MCF 10A (cell line): ENCODE measurements at regions not wholly inside any gene's neighbourhood (a gene's known extent, or its start where the extent isn't known, plus 50 kb on each side); places are given as distances from the start of the nearest gene placed in this dataset.
"Not testable (repeated sequence)": the region's sequence is repeated elsewhere in the genome, so short reads cannot be mapped to it uniquely, and the experiment has no call there.

Experiments
- BruUV-seq: library from RNA; stranded (reverse); fragments of 400-500 nt; replicated peaks from 2 replicates; lab custom pipeline; 2021; lab: Mats Ljungman, UMichigan
- CTCF ChIA-PET: fragments of 300-600 bp; sonication (Branson Sonifier 250); formaldehyde crosslinking; extraction: SDS; loops from one replicate; lab custom pipeline; 2021; ENCODE audit warnings: antibody characterized with exemption, inconsistent platforms; lab: Yijun Ruan, JAX
- POLR2A ChIA-PET: fragments of 300-600, 350-650 bp; sonication (Branson Sonifier 250); formaldehyde crosslinking; extraction: SDS; loops from one replicate; lab custom pipeline; 2020; ENCODE audit warnings: antibody characterized with exemption, inconsistent platforms; lab: Yijun Ruan, JAX
- DNase-seq: peaks from one replicate; pipeline ENCODE4 v3.0.0-alpha.2; 2018; ENCODE audit not compliant: unreplicated experiment
- H3K27ac Mint-ChIP-seq: one replicate; pipeline ENCODE4 v1.8.0; 2022; ENCODE audit warnings: mild to moderate bottlenecking, low read depth, mixed read lengths; ENCODE audit not compliant: unreplicated experiment
- H3K27me3 Mint-ChIP-seq: one replicate; pipeline ENCODE4 v1.8.0; 2022; ENCODE audit warnings: mixed read lengths; ENCODE audit not compliant: insufficient read depth, unreplicated experiment
- H3K36me3 Mint-ChIP-seq: one replicate; pipeline ENCODE4 v1.8.0; 2022; ENCODE audit warnings: mild to moderate bottlenecking, moderate library complexity, mixed read lengths; ENCODE audit not compliant: insufficient read depth, unreplicated experiment
- H3K4me1 Mint-ChIP-seq: one replicate; pipeline ENCODE4 v1.8.0; 2022; ENCODE audit warnings: mixed read lengths; ENCODE audit not compliant: insufficient read depth, unreplicated experiment
- H3K4me3 Mint-ChIP-seq: one replicate; pipeline ENCODE4 v1.8.0; 2022; ENCODE audit warnings: mild to moderate bottlenecking, moderate library complexity, mixed read lengths; ENCODE audit not compliant: unreplicated experiment
- H3K9me3 Mint-ChIP-seq: one replicate; pipeline ENCODE4 v1.8.0; 2022; ENCODE audit warnings: mixed read lengths; ENCODE audit not compliant: unreplicated experiment
- CTCF ChIP-seq: fragments of 200-600 bp; IDR thresholded peaks from one replicate; pipeline ENCODE4 v1.8.0; 2022; ENCODE audit warnings: antibody characterized with exemption, mild to moderate bottlenecking; ENCODE audit not compliant: unreplicated experiment
- intact Hi-C: fragments of 100-400 bp; cut with micrococcal nuclease; formaldehyde crosslinking; loops from 2 replicates; pipeline ENCODE4 v1.14.1; 2022

- H3K27ac Mint-ChIP-seq: no peak overlapping the region
- no TSS peak for BruUV-seq
- intact Hi-C loops: no loop called here
- H3K36me3 Mint-ChIP-seq: no peaks in the 10 kb centered on the region
- ChIA-PET POLR2A (interaction anchor here (1.2 to 2.3 kb wide), 4 partner anchors 10 to 187 kb away, joined by 5 to 15 read pairs (median 6); partner anchors contain the start of gene TLE4), CTCF (interaction anchor here (0.6 to 1.5 kb wide), 2 partner anchors 9 to 888 kb away, joined by 3 to 4 read pairs; no protein-coding TSS in a partner anchor)
- no peaks in the 10 kb centered on the region for H3K27me3 Mint-ChIP-seq
- TF ChIP-seq CTCF: no peak
- peaks cover 21% of the 10 kb centered on the region for H3K4me1 Mint-ChIP-seq
- H3K4me3 Mint-ChIP-seq: no peak overlapping the region
- peaks cover 8% of the 10 kb centered on the region for H3K9me3 Mint-ChIP-seq
- peak; percentile 10 for DNase-seq
Observed at GRCh38 chr9:79490657-79491248, 81.0 kb upstream of the TLE4 start.

GRCh38 chr9:79492092-79493009 lies 79.4 kb upstream of the TLE4 start:
- H3K4me1 Mint-ChIP-seq: peaks cover 21% of the 10 kb centered on the region
- no peaks in the 10 kb centered on the region for H3K27me3 Mint-ChIP-seq
- BruUV-seq: no TSS peak
- CTCF ChIA-PET: interaction anchor here (0.6 to 1.5 kb wide), 2 partner anchors 11 to 694 kb away, joined by 3 to 4 read pairs; no protein-coding TSS in a partner anchor
- POLR2A ChIA-PET: interaction anchor here (0.9 to 1.5 kb wide), 2 partner anchors 12 kb away, joined by 4 read pairs; no protein-coding TSS in a partner anchor
- H3K4me3 Mint-ChIP-seq: no peak overlapping the region
- intact Hi-C loops: no loop called here
- TF ChIP-seq CTCF: no peak
- no peak for DNase-seq
- H3K27ac Mint-ChIP-seq: peak overlapping the region; percentile 30
- H3K9me3 Mint-ChIP-seq: peaks cover 8% of the 10 kb centered on the region
- H3K36me3 Mint-ChIP-seq: no peaks in the 10 kb centered on the region

- H3K9me3 Mint-ChIP-seq, H3K27me3 Mint-ChIP-seq, CTCF ChIA-PET, intact Hi-C loops, BruUV-seq, H3K4me3 Mint-ChIP-seq, H3K27ac Mint-ChIP-seq, H3K4me1 Mint-ChIP-seq, H3K36me3 Mint-ChIP-seq, DNase-seq: not testable (repeated sequence)
- POLR2A ChIA-PET: interaction anchor here (0.5 kb wide), 1 partner anchor 1320 kb away, joined by 5 read pairs; no protein-coding TSS in a partner anchor
Observed at GRCh38 chr9:79500196-79500864, 71.4 kb upstream of the TLE4 start.

- H3K9me3 Mint-ChIP-seq: no peaks in the 10 kb centered on the region
- ChIA-PET POLR2A (no interaction called here), CTCF (no interaction called here)
- TF ChIP-seq CTCF: no peak
- H3K4me1 Mint-ChIP-seq: no peaks in the 10 kb centered on the region
- BruUV-seq: no TSS peak
- H3K27ac Mint-ChIP-seq: no peak overlapping the region
- intact Hi-C loops: no loop called here
- H3K4me3 Mint-ChIP-seq: no peak overlapping the region
- no peaks in the 10 kb centered on the region for H3K27me3 Mint-ChIP-seq
- no peak for DNase-seq
- H3K36me3 Mint-ChIP-seq: no peaks in the 10 kb centered on the region
Observed at GRCh38 chr9:79501546-79501945, 70.2 kb upstream of the TLE4 start.
